HUES6 (cell line): ENCODE measurements at regions not wholly inside any gene's neighbourhood (a gene's known extent, or its start where the extent isn't known, plus 50 kb on each side); places are given as distances from the start of the nearest gene placed in this dataset.

Experiments
- H3K27ac ChIP-seq: 2 replicates; pipeline ENCODE4 v1.7.0; 2013; ENCODE audit warnings: low read depth, mild to moderate bottlenecking, low read length, inconsistent platforms
- H3K27me3 ChIP-seq: 2 replicates; pipeline ENCODE4 v1.6.1; 2013; ENCODE audit warnings: low read length; ENCODE audit not compliant: control insufficient read depth, insufficient read depth
- H3K36me3 ChIP-seq: 2 replicates; pipeline ENCODE4 v1.6.1; 2013; ENCODE audit warnings: low read length; ENCODE audit not compliant: control insufficient read depth, insufficient read depth
- H3K4me1 ChIP-seq: 2 replicates; pipeline ENCODE4 v1.6.1; 2013; ENCODE audit warnings: low read length; ENCODE audit not compliant: control insufficient read depth, insufficient read depth
- H3K4me3 ChIP-seq: 2 replicates; pipeline ENCODE4 v1.5.1; 2013; ENCODE audit warnings: low read depth, low read length
- H3K9ac ChIP-seq: one replicate; pipeline ENCODE4 v1.6.1; 2013; ENCODE audit warnings: mild to moderate bottlenecking, low read length
- H3K9me3 ChIP-seq: 2 replicates; pipeline ENCODE4 v1.6.1; 2013; ENCODE audit warnings: low read depth, low read length; ENCODE audit not compliant: control insufficient read depth, insufficient read depth

- H3K4me1 ChIP-seq: no peaks in the 10 kb centered on the region
- no peaks in the 10 kb centered on the region for H3K36me3 ChIP-seq
- no peak overlapping the region for H3K9ac ChIP-seq
- H3K27me3 ChIP-seq: no peaks in the 10 kb centered on the region
- H3K9me3 ChIP-seq: peaks cover 17% of the 10 kb centered on the region; the same call in 1 of the 2 replicates
- no peak overlapping the region for H3K27ac ChIP-seq
- H3K4me3 ChIP-seq: no peak overlapping the region
Observed at GRCh38 chr2:118292991-118293390, 204.7 kb downstream of the INSIG2 start.

- H3K9ac ChIP-seq: no peak overlapping the region
Observed at GRCh38 chr2:118291251-118291880, 203.1 kb downstream of the INSIG2 start.

GRCh38 chr2:118290411-118291250 is 202.4 kb downstream of the INSIG2 start:
- no peaks in the 10 kb centered on the region for H3K4me1 ChIP-seq
- H3K27ac ChIP-seq: no peak overlapping the region
- H3K27me3 ChIP-seq: peaks cover 4% of the 10 kb centered on the region; the same call in 1 of the 2 replicates
- no peaks in the 10 kb centered on the region for H3K36me3 ChIP-seq
- no peak overlapping the region for H3K9ac ChIP-seq
- H3K4me3 ChIP-seq: no peak overlapping the region
- H3K9me3 ChIP-seq: peaks cover 2% of the 10 kb centered on the region; the same call in 1 of the 2 replicates

More at GRCh38 chr2:118291251-118291880, 203.1 kb downstream of the INSIG2 start:
- Histone ChIP-seq H3K36me3 (no peaks in the 10 kb centered on the region), H3K27me3 (no peaks in the 10 kb centered on the region), H3K27ac (no peak overlapping the region), H3K4me1 (no peaks in the 10 kb centered on the region), H3K4me3 (no peak overlapping the region), H3K9me3 (peaks cover 8% of the 10 kb centered on the region; the same call in 1 of the 2 replicates)

- Histone ChIP-seq H3K27ac (no peak overlapping the region), H3K9me3 (no peaks in the 10 kb centered on the region), H3K9ac (no peak overlapping the region), H3K4me1 (peaks cover 28% of the 10 kb centered on the region), H3K36me3 (no peaks in the 10 kb centered on the region), H3K4me3 (no peak overlapping the region), H3K27me3 (peaks cover 48% of the 10 kb centered on the region)
Observed at GRCh38 chr2:118279005-118279404, 190.7 kb downstream of the INSIG2 start.

- H3K9ac ChIP-seq: no peak overlapping the region
- H3K4me3 ChIP-seq: no peak overlapping the region
- H3K27ac ChIP-seq: no peak overlapping the region
- no peaks in the 10 kb centered on the region for H3K9me3 ChIP-seq
- no peaks in the 10 kb centered on the region for H3K36me3 ChIP-seq
- H3K27me3 ChIP-seq: peaks cover 43% of the 10 kb centered on the region
- H3K4me1 ChIP-seq: peaks cover 25% of the 10 kb centered on the region
Observed at GRCh38 chr2:118278046-118278445, 189.8 kb downstream of the INSIG2 start.

GRCh38 chr2:118274841-118275510 is 186.7 kb downstream of the INSIG2 start:
- Histone ChIP-seq H3K27ac (no peak overlapping the region), H3K9ac (no peak overlapping the region), H3K36me3 (no peaks in the 10 kb centered on the region), H3K9me3 (no peaks in the 10 kb centered on the region), H3K4me3 (no peak overlapping the region), H3K4me1 (peaks cover under 1% of the 10 kb centered on the region; the same call in 1 of the 2 replicates), H3K27me3 (peaks cover 20% of the 10 kb centered on the region; the same call in 1 of the 2 replicates)

GRCh38 chr2:118272391-118272790 is 184.1 kb downstream of the INSIG2 start:
- Histone ChIP-seq H3K27me3 (peaks cover 9% of the 10 kb centered on the region; the same call in 1 of the 2 replicates), H3K9ac (no peak overlapping the region), H3K36me3 (no peaks in the 10 kb centered on the region), H3K4me3 (no peak overlapping the region), H3K4me1 (no peaks in the 10 kb centered on the region), H3K27ac (no peak overlapping the region), H3K9me3 (no peaks in the 10 kb centered on the region)

- H3K36me3 ChIP-seq: no peaks in the 10 kb centered on the region
- no peak overlapping the region for H3K4me3 ChIP-seq
- H3K27me3 ChIP-seq: no peaks in the 10 kb centered on the region
- no peaks in the 10 kb centered on the region for H3K9me3 ChIP-seq
- H3K27ac ChIP-seq: no peak overlapping the region
- H3K9ac ChIP-seq: no peak overlapping the region
- no peaks in the 10 kb centered on the region for H3K4me1 ChIP-seq
Observed at GRCh38 chr2:118269408-118270051, 181.3 kb downstream of the INSIG2 start.

- no peak overlapping the region for H3K27ac ChIP-seq
- no peaks in the 10 kb centered on the region for H3K4me1 ChIP-seq
- no peak overlapping the region for H3K9ac ChIP-seq
- no peaks in the 10 kb centered on the region for H3K36me3 ChIP-seq
- no peaks in the 10 kb centered on the region for H3K27me3 ChIP-seq
- H3K9me3 ChIP-seq: no peaks in the 10 kb centered on the region
- no peak overlapping the region for H3K4me3 ChIP-seq
Observed at GRCh38 chr2:118268268-118268667, 180.0 kb downstream of the INSIG2 start.

GRCh38 chr2:118265873-118266455 is 177.7 kb downstream of the INSIG2 start:
- Histone ChIP-seq H3K27me3 (no peaks in the 10 kb centered on the region), H3K9ac (no peak overlapping the region), H3K9me3 (no peaks in the 10 kb centered on the region), H3K36me3 (no peaks in the 10 kb centered on the region), H3K4me3 (no peak overlapping the region), H3K4me1 (no peaks in the 10 kb centered on the region), H3K27ac (no peak overlapping the region)
